Umbilical cord (tissue), 1 donor: ENCODE measurements at regions not wholly inside any gene's neighbourhood (a gene's known extent, or its start where the extent isn't known, plus 50 kb on each side); places are given as distances from the start of the nearest gene placed in this dataset.
"Not testable (repeated sequence)": the region's sequence is repeated elsewhere in the genome, so short reads cannot be mapped to it uniquely, and the experiment has no call there.

ENCODE experiments used
- DNase-seq: peaks from one replicate; pipeline ENCODE4 v3.0.0-alpha.2; 2015; ENCODE audit warnings: low spot score

GRCh38 chr20:43365691-43366090, 92.0 kb upstream of the SRSF6 start:
- no peak for DNase-seq

GRCh38 chr20:43364001-43364400, 93.7 kb upstream of the SRSF6 start:
- no peak for DNase-seq

GRCh38 chr20:43363506-43363905, 94.2 kb upstream of the SRSF6 start:
- peak; percentile 18 for DNase-seq

GRCh38 chr20:43361526-43361925, 96.2 kb upstream of the SRSF6 start:
- DNase-seq = no peak

- no peak for DNase-seq
Measured at GRCh38 chr20:43360016-43360415, 97.7 kb upstream of the SRSF6 start.

GRCh38 chr20:43358811-43359210, 98.9 kb upstream of the SRSF6 start:
- DNase-seq = no peak

- no peak for DNase-seq
Measured at GRCh38 chr20:43357352-43357751, 100.3 kb upstream of the SRSF6 start.

GRCh38 chr20:43355610-43356009, 102.1 kb upstream of the SRSF6 start:
- no peak for DNase-seq

GRCh38 chr20:43352996-43353395, 104.7 kb upstream of the SRSF6 start:
- DNase-seq = no peak

- not testable (repeated sequence) for DNase-seq
Measured at GRCh38 chr20:43350694-43351093, 107.0 kb upstream of the SRSF6 start.

GRCh38 chr20:43349841-43350240, 107.9 kb upstream of the SRSF6 start:
- no peak for DNase-seq

- not testable (repeated sequence) for DNase-seq
Measured at GRCh38 chr20:43347839-43348238, 109.9 kb upstream of the SRSF6 start.

GRCh38 chr20:43345676-43346075, 112.0 kb upstream of the SRSF6 start:
- DNase-seq = no peak

GRCh38 chr20:43341511-43341910, 116.2 kb upstream of the SRSF6 start:
- no peak for DNase-seq

GRCh38 chr20:43337036-43337435, 120.7 kb upstream of the SRSF6 start:
- DNase-seq = no peak

GRCh38 chr20:43334080-43334479, 123.6 kb upstream of the SRSF6 start:
- no peak for DNase-seq

- no peak for DNase-seq
Measured at GRCh38 chr20:43331906-43332305, 125.8 kb upstream of the SRSF6 start.

- no peak for DNase-seq
Measured at GRCh38 chr20:43328697-43329096, 129.0 kb upstream of the SRSF6 start.

- DNase-seq = not testable (repeated sequence)
Measured at GRCh38 chr20:43327234-43327633, 130.5 kb upstream of the SRSF6 start.

- DNase-seq = no peak
Measured at GRCh38 chr20:43325926-43326325, 131.8 kb upstream of the SRSF6 start.

GRCh38 chr20:43323592-43323991, 133.9 kb upstream of the PTPRT start:
- no peak for DNase-seq

- DNase-seq = peak; percentile 7
Measured at GRCh38 chr20:43322851-43323250, 133.1 kb upstream of the PTPRT start.

- no peak for DNase-seq
Measured at GRCh38 chr20:43320536-43320935, 130.8 kb upstream of the PTPRT start.

- no peak for DNase-seq
Measured at GRCh38 chr20:43318755-43319297, 129.1 kb upstream of the PTPRT start.
